SK-N-SH treated with all-trans-retinoic acid at 6 μM for 48 hours (cell line): ENCODE measurements at regions not wholly inside any gene's neighbourhood (a gene's known extent, or its start where the extent isn't known, plus 50 kb on each side); places are given as distances from the start of the nearest gene placed in this dataset.

ENCODE experiments used
- ESRRG ChIP-seq: fragments of 250-450 bp; sonication (Bioruptor Pico); IDR thresholded peaks from 2 replicates; pipeline ENCODE4 v1.6.1; 2021; ENCODE audit warnings: mild to moderate bottlenecking
- GLIS3 ChIP-seq: fragments of 250-450 bp; sonication (Bioruptor Pico); IDR thresholded peaks from 2 replicates; pipeline ENCODE4 v1.5.0; 2020; ENCODE audit warnings: mild to moderate bottlenecking, moderate library complexity
- PPARA ChIP-seq: fragments of 250-450 bp; sonication (Bioruptor Pico); IDR thresholded peaks from 2 replicates; pipeline ENCODE4 v1.5.0; 2020; ENCODE audit warnings: mild to moderate bottlenecking, borderline replicate concordance
- RARB ChIP-seq: fragments of 250-450 bp; sonication (Bioruptor Pico); IDR thresholded peaks from 2 replicates; pipeline ENCODE4 v1.8.0; 2021; ENCODE audit warnings: mild to moderate bottlenecking, moderate library complexity
- SNAI2 ChIP-seq: fragments of 250-450 bp; sonication (Bioruptor Pico); IDR thresholded peaks from 2 replicates; pipeline ENCODE4 v1.5.0; 2020; ENCODE audit warnings: mild to moderate bottlenecking, moderate library complexity
- ZNF8 ChIP-seq: fragments of 450-650 bp; formaldehyde crosslinking; IDR thresholded peaks from 2 replicates; pipeline ENCODE4 v1.5.0; 2020; ENCODE audit warnings: mild to moderate bottlenecking, moderate library complexity
- TF ChIP-seq, protein P1 (sequence below): fragments of 250-450 bp; sonication (Bioruptor Pico); IDR thresholded peaks from 2 replicates; pipeline ENCODE4 v1.8.0; 2020; ENCODE audit warnings: mild to moderate bottlenecking, moderate library complexity, borderline replicate concordance

DNA sequence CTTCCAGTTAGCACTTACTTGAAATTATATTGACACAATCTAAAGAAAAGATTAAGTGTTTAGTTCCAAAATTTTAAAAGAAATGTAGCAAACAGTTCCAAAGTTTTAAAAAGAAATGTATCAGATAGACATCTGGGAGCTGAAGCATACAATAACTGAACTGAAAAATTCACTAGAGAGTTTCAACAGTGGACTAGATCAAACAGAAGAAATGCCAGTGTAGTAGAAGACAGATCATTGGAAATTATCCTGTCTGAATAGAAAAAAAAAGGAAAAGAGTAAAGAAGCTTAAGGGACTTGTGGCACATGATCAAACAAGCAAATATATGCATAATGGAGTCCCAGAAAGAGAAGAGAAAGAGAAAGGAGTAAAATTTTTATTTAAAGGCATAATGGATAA lies 261.4 kb downstream of the LAS1L start:
- TF ChIP-seq ZNF8 (CRISPR knock-in tag): no peak
- TF ChIP-seq RARB (CRISPR knock-in tag): no peak
- TF ChIP-seq GLIS3 (CRISPR knock-in tag): no peak
- no peak for TF ChIP-seq PPARA (CRISPR knock-in tag)
- no peak for TF ChIP-seq SNAI2
- no peak for TF ChIP-seq ESRRG
- TF ChIP-seq, protein P1, sequence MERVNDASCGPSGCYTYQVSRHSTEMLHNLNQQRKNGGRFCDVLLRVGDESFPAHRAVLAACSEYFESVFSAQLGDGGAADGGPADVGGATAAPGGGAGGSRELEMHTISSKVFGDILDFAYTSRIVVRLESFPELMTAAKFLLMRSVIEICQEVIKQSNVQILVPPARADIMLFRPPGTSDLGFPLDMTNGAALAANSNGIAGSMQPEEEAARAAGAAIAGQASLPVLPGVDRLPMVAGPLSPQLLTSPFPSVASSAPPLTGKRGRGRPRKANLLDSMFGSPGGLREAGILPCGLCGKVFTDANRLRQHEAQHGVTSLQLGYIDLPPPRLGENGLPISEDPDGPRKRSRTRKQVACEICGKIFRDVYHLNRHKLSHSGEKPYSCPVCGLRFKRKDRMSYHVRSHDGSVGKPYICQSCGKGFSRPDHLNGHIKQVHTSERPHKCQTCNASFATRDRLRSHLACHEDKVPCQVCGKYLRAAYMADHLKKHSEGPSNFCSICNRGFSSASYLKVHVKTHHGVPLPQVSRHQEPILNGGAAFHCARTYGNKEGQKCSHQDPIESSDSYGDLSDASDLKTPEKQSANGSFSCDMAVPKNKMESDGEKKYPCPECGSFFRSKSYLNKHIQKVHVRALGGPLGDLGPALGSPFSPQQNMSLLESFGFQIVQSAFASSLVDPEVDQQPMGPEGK (CRISPR knock-in tag): no peak
